ENCODE measurements at regions not wholly inside any gene's neighbourhood (a gene's known extent, or its start where the extent isn't known, plus 50 kb on each side); places are given as distances from the start of the nearest gene placed in this dataset.
"Not testable (repeated sequence)": the region's sequence is repeated elsewhere in the genome, so short reads cannot be mapped to it uniquely, and the experiment has no call there.

DNA sequence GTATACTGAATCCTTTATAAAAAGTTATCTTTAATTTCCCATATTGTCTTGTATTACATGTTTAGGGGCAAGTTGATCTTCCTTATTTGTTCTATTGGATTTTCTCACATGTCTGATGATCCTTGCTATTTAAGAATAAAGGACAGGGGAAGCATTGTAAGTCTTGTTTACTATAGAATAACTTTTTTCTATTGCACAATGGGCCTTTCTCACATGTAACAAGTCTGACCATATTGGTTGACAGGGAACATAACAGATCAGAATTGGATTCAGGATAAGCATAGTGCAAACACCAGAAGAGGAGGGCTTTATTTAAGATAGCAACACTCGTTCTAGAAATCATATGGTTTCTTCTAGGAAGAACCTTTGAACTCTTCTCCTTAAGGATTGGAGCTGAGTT, 257.9 kb upstream of the RBMS3 start:
- TF ChIP-seq, protein P1, sequence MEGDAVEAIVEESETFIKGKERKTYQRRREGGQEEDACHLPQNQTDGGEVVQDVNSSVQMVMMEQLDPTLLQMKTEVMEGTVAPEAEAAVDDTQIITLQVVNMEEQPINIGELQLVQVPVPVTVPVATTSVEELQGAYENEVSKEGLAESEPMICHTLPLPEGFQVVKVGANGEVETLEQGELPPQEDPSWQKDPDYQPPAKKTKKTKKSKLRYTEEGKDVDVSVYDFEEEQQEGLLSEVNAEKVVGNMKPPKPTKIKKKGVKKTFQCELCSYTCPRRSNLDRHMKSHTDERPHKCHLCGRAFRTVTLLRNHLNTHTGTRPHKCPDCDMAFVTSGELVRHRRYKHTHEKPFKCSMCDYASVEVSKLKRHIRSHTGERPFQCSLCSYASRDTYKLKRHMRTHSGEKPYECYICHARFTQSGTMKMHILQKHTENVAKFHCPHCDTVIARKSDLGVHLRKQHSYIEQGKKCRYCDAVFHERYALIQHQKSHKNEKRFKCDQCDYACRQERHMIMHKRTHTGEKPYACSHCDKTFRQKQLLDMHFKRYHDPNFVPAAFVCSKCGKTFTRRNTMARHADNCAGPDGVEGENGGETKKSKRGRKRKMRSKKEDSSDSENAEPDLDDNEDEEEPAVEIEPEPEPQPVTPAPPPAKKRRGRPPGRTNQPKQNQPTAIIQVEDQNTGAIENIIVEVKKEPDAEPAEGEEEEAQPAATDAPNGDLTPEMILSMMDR (IDR thresholded peaks at IDR 0.05; ENCODE audit: low read length) = no peak
- no peak for TF ChIP-seq EZH2 (IDR thresholded peaks at IDR 0.05; ENCODE audit: borderline replicate concordance, low read length)
- H3K27ac ChIP-seq (ENCODE audit: low read depth, low read length, poor library complexity, severe bottlenecking) = no peak overlapping the region
- H3K4me1 ChIP-seq (ENCODE audit: insufficient read depth, low read length, severe bottlenecking) = peaks cover 23% of the 10 kb centered on the region
- no peaks in the 10 kb centered on the region for H3F3A ChIP-seq (ENCODE audit: insufficient read depth, low read length)
- H3K27me3 ChIP-seq (ENCODE audit: insufficient read depth, low read length) = no peaks in the 10 kb centered on the region
- H3K9me3 ChIP-seq (ENCODE audit: low read length) = no peaks in the 10 kb centered on the region
- H3K36me3 ChIP-seq (ENCODE audit: insufficient read depth, low read length) = no peaks in the 10 kb centered on the region
- no peaks in the 10 kb centered on the region for H3K79me2 ChIP-seq (ENCODE audit: insufficient read depth, low read length)
- no peaks in the 10 kb centered on the region for H3K9me2 ChIP-seq (ENCODE audit: low read depth, low read length)
- no peak overlapping the region for H3K4me2 ChIP-seq (ENCODE audit: low read length)
- H4K20me1 ChIP-seq (ENCODE audit: insufficient read depth, low read length) = no peaks in the 10 kb centered on the region
- no peak overlapping the region for H3K4me3 ChIP-seq (ENCODE audit: low read depth, low read length, poor library complexity, severe bottlenecking)
- H2AFZ ChIP-seq (ENCODE audit: low read length) = no peak overlapping the region
- no peak overlapping the region for H3K9ac ChIP-seq (ENCODE audit: low read length)

DNA sequence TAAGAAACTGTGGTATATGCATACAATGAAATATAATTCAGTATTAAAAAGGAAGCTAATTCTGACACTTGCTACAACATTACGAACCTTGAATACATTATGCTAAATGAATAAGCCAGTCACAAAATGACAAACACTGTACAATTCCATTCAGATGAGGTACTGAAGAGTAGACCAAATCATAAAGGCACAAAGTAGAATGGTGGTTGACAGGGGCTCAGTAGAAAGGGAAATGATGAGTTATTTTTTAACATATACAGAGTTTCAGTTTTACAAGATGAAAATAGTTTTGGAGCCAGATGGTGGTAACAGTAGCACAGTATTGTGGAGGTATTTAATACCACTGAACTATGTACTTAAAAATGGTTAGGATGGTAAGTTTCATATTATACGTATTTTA, 254.6 kb upstream of the RBMS3 start:
- no peak overlapping the region for H3K27ac ChIP-seq (ENCODE audit: low read depth, low read length, poor library complexity, severe bottlenecking)

DNA sequence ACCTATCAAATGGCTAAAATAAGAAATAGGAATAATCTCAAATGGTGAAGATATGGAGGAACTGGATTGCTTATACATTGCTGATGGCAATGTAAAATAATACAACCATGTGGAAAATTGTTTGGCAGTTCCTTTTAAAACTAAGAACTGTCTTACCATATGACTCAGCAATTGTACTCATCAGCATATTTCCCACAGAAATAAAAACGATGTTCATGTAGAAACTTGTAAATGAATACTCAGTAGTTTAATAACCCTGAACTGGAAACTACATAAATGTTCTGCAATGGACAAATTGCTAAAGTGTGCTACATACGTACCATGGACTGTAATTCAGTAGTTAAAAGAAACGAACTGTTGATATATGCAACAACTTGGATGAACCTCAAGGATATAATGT, 253.9 kb upstream of the RBMS3 start:
- Histone ChIP-seq H3K9me3 (ENCODE audit: low read length) (no peaks in the 10 kb centered on the region), H3K9ac (ENCODE audit: low read length) (no peak overlapping the region), H3K27ac (ENCODE audit: low read depth, low read length, poor library complexity, severe bottlenecking) (no peak overlapping the region)

More for the DNA sequence above, 254.6 kb upstream of the RBMS3 start:
- H3K36me3 ChIP-seq (ENCODE audit: insufficient read depth, low read length) = no peaks in the 10 kb centered on the region
- H3K4me1 ChIP-seq (ENCODE audit: insufficient read depth, low read length, severe bottlenecking) = peaks cover 17% of the 10 kb centered on the region
- no peaks in the 10 kb centered on the region for H4K20me1 ChIP-seq (ENCODE audit: insufficient read depth, low read length)
- no peaks in the 10 kb centered on the region for H3F3A ChIP-seq (ENCODE audit: insufficient read depth, low read length)
- no peak for TF ChIP-seq EZH2 (IDR thresholded peaks at IDR 0.05; ENCODE audit: borderline replicate concordance, low read length)
- H3K9ac ChIP-seq (ENCODE audit: low read length) = no peak overlapping the region
- H2AFZ ChIP-seq (ENCODE audit: low read length) = no peak overlapping the region
- H3K9me3 ChIP-seq (ENCODE audit: low read length) = no peaks in the 10 kb centered on the region
- no peaks in the 10 kb centered on the region for H3K79me2 ChIP-seq (ENCODE audit: insufficient read depth, low read length)
- H3K4me2 ChIP-seq (ENCODE audit: low read length) = no peak overlapping the region
- no peaks in the 10 kb centered on the region for H3K9me2 ChIP-seq (ENCODE audit: low read depth, low read length)
- H3K27me3 ChIP-seq (ENCODE audit: insufficient read depth, low read length) = no peaks in the 10 kb centered on the region
- H3K4me3 ChIP-seq (ENCODE audit: low read depth, low read length, poor library complexity, severe bottlenecking) = no peak overlapping the region

DNA sequence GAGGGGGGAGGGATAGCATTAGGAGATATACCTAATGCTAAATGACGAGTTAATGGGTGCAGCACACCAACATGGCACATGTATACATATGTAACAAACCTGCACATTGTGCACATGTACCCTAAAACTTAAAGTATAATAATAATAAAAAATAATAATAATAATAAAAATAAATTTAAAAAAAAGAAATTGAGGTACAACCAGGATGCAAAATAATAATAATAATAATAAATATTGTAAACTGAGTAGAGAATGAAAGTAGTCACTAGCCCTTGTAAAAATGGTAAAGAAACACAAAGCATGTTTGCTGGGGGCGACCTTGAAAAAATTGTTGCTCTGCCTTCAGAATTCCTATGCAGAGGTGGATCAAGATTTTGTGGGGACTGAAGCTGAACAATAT, 249.7 kb upstream of the RBMS3 start:
- not testable (repeated sequence) for H3K79me2 ChIP-seq (ENCODE audit: insufficient read depth, low read length); H3K27ac ChIP-seq (ENCODE audit: low read depth, low read length, poor library complexity, severe bottlenecking); H3K4me2 ChIP-seq (ENCODE audit: low read length); H2AFZ ChIP-seq (ENCODE audit: low read length); H3K9me3 ChIP-seq (ENCODE audit: low read length); H3K27me3 ChIP-seq (ENCODE audit: insufficient read depth, low read length); H3K4me3 ChIP-seq (ENCODE audit: low read depth, low read length, poor library complexity, severe bottlenecking); H4K20me1 ChIP-seq (ENCODE audit: insufficient read depth, low read length); H3K9ac ChIP-seq (ENCODE audit: low read length); H3K9me2 ChIP-seq (ENCODE audit: low read depth, low read length); H3F3A ChIP-seq (ENCODE audit: insufficient read depth, low read length); H3K36me3 ChIP-seq (ENCODE audit: insufficient read depth, low read length)
- peaks cover 31% of the 10 kb centered on the region for H3K4me1 ChIP-seq (ENCODE audit: insufficient read depth, low read length, severe bottlenecking)

More for the DNA sequence above, 253.9 kb upstream of the RBMS3 start:
- H3K4me3 ChIP-seq (ENCODE audit: low read depth, low read length, poor library complexity, severe bottlenecking) = no peak overlapping the region
- H2AFZ ChIP-seq (ENCODE audit: low read length) = no peak overlapping the region
- no peaks in the 10 kb centered on the region for H3K79me2 ChIP-seq (ENCODE audit: insufficient read depth, low read length)
- H3K27me3 ChIP-seq (ENCODE audit: insufficient read depth, low read length) = no peaks in the 10 kb centered on the region
- TF ChIP-seq, protein P1 (IDR thresholded peaks at IDR 0.05; ENCODE audit: low read length) = no peak
- TF ChIP-seq EZH2 (IDR thresholded peaks at IDR 0.05; ENCODE audit: borderline replicate concordance, low read length) = no peak
- no peaks in the 10 kb centered on the region for H4K20me1 ChIP-seq (ENCODE audit: insufficient read depth, low read length)
- H3K4me2 ChIP-seq (ENCODE audit: low read length) = no peak overlapping the region
- no peaks in the 10 kb centered on the region for H3F3A ChIP-seq (ENCODE audit: insufficient read depth, low read length)
- peaks cover 17% of the 10 kb centered on the region for H3K4me1 ChIP-seq (ENCODE audit: insufficient read depth, low read length, severe bottlenecking)
- H3K9me2 ChIP-seq (ENCODE audit: low read depth, low read length) = no peaks in the 10 kb centered on the region
- no peaks in the 10 kb centered on the region for H3K36me3 ChIP-seq (ENCODE audit: insufficient read depth, low read length)
